CD4-positive, alpha-beta T cell (primary cell): ENCODE measurements at regions not wholly inside any gene's neighbourhood (a gene's known extent, or its start where the extent isn't known, plus 50 kb on each side); places are given as distances from the start of the nearest gene placed in this dataset.

ENCODE experiments used
- ATAC-seq: fragments of 200-7000 bp; cut with Tn5 transposase; one replicate; pipeline ENCODE4 v1.10.0; 2022; ENCODE audit warnings: mild to moderate bottlenecking; ENCODE audit not compliant: poor library complexity
- CTCF ChIA-PET: fragments of 350-600 bp; sonication (Branson Sonifier 250); formaldehyde crosslinking; loops from one replicate; lab custom pipeline; 2021; ENCODE audit warnings: antibody characterized with exemption, inconsistent platforms; lab: Charles Lee
- POLR2A ChIA-PET: fragments of 350-600 bp; sonication (Branson Sonifier 250); formaldehyde crosslinking; loops from one replicate; lab custom pipeline; 2021; ENCODE audit warnings: antibody characterized with exemption, inconsistent platforms; lab: Charles Lee
- DNase-seq, 14 experiments: peaks; one replicate each; pipeline ENCODE4 v3.0.0-alpha.2; 2013 to 2020; ENCODE audit warnings: mixed read lengths in 2 of 14
- H3K27ac ChIP-seq, 2 donors: one replicate each; pipeline versions ENCODE4 v1.5.1 to v1.7.0; 2013; ENCODE audit warnings: low read length in 2 of 2, low read depth in 1 of 2, mild to moderate bottlenecking in 1 of 2
- H3K27me3 ChIP-seq, 2 experiments: 1 replicate in 1 of 2; 2 replicates in 1 of 2; pipeline versions ENCODE4 v1.6.1 to v1.7.0; 2013; ENCODE audit warnings: low read length in 2 of 2, control low read depth in 1 of 2, mild to moderate bottlenecking in 1 of 2, moderate library complexity in 1 of 2; ENCODE audit not compliant: insufficient read depth in 2 of 2, control insufficient read depth in 1 of 2
- H3K36me3 ChIP-seq: one replicate; pipeline ENCODE4 v1.6.1; 2013; ENCODE audit warnings: low read length, control low read depth; ENCODE audit not compliant: insufficient read depth
- H3K4me1 ChIP-seq: one replicate; pipeline ENCODE4 v1.6.1; 2013; ENCODE audit warnings: low read length, control low read depth; ENCODE audit not compliant: insufficient read depth
- H3K4me3 ChIP-seq: one replicate; pipeline ENCODE4 v1.5.1; 2013; ENCODE audit warnings: mild to moderate bottlenecking, low read length, moderate library complexity
- H3K9me3 ChIP-seq, 2 experiments: 1 replicate in 1 of 2; 2 replicates in 1 of 2; pipeline versions ENCODE4 v1.6.1 to v1.7.0; 2013; ENCODE audit warnings: low read length in 2 of 2, mild to moderate bottlenecking in 2 of 2, control low read depth in 1 of 2, moderate library complexity in 1 of 2; ENCODE audit not compliant: control insufficient read depth in 1 of 2, insufficient read depth in 1 of 2
- H3K27ac Mint-ChIP-seq: one replicate; pipeline ENCODE4 v1.8.0; 2020; ENCODE audit warnings: mixed read lengths
- H3K27me3 Mint-ChIP-seq: one replicate; pipeline ENCODE4 v1.8.0; 2021; ENCODE audit warnings: mixed read lengths
- H3K36me3 Mint-ChIP-seq: one replicate; pipeline ENCODE4 v1.8.0; 2021; ENCODE audit warnings: low read depth, mixed read lengths
- H3K4me1 Mint-ChIP-seq: one replicate; pipeline ENCODE4 v1.8.0; 2021; ENCODE audit warnings: low read depth, mixed read lengths
- H3K4me3 Mint-ChIP-seq: one replicate; pipeline ENCODE4 v1.8.0; 2020; ENCODE audit warnings: mild to moderate bottlenecking, mixed read lengths
- H3K9me3 Mint-ChIP-seq: one replicate; pipeline ENCODE4 v1.8.0; 2020; ENCODE audit warnings: mixed read lengths
- CTCF ChIP-seq: fragments of 200-600 bp; IDR thresholded peaks from one replicate; pipeline ENCODE4 v1.8.0; 2022; ENCODE audit warnings: antibody characterized with exemption, mild to moderate bottlenecking
- intact Hi-C, 2 experiments: fragments of 100-400 bp; cut with DNase I in 1 of 2; cut with micrococcal nuclease in 1 of 2; formaldehyde crosslinking; loops; one replicate each; pipeline versions ENCODE4 v1.15.1 to v1.9.0; 2023 to 2025; cut with DNase I, micrococcal nuclease

GRCh38 chr4:117626664-117627063 is 407.6 kb upstream of the NDST3 start:
- POLR2A ChIA-PET: no interaction called here
- intact Hi-C loops: no loop called here

GRCh38 chr4:117634716-117635115 is 399.6 kb upstream of the NDST3 start:
- no peak overlapping the region for H3K27ac ChIP-seq
- no peaks in the 10 kb centered on the region for H3K27me3 ChIP-seq
- H3K4me1 Mint-ChIP-seq: no peaks in the 10 kb centered on the region
- DNase-seq: no peak
- no peak overlapping the region for H3K4me3 ChIP-seq
- no peak overlapping the region for H3K4me3 Mint-ChIP-seq
- no peak for ATAC-seq
- no peaks in the 10 kb centered on the region for H3K4me1 ChIP-seq
- no peaks in the 10 kb centered on the region for H3K27me3 Mint-ChIP-seq
- intact Hi-C loops: no loop called here
- H3K36me3 ChIP-seq: no peaks in the 10 kb centered on the region
- TF ChIP-seq CTCF: no peak
- peaks cover 4% of the 10 kb centered on the region for H3K9me3 Mint-ChIP-seq
- no peak overlapping the region for H3K27ac Mint-ChIP-seq
- no peaks in the 10 kb centered on the region for H3K9me3 ChIP-seq
- ChIA-PET POLR2A (no interaction called here), CTCF (no interaction called here)
- no peaks in the 10 kb centered on the region for H3K36me3 Mint-ChIP-seq

More at GRCh38 chr4:117626664-117627063, 407.6 kb upstream of the NDST3 start:
- no peaks in the 10 kb centered on the region for H3K9me3 ChIP-seq
- ATAC-seq (no peak), DNase-seq (no peak)
- CTCF ChIA-PET: no interaction called here
- Mint-ChIP-seq H3K27ac (no peak overlapping the region), H3K27me3 (no peaks in the 10 kb centered on the region), H3K4me1 (no peaks in the 10 kb centered on the region), H3K4me3 (no peak overlapping the region), H3K9me3 (peaks cover 2% of the 10 kb centered on the region), H3K36me3 (no peaks in the 10 kb centered on the region)
- no peak for TF ChIP-seq CTCF
- H3K4me3 ChIP-seq: no peak overlapping the region
- no peaks in the 10 kb centered on the region for H3K4me1 ChIP-seq
- no peak overlapping the region for H3K27ac ChIP-seq
- H3K36me3 ChIP-seq: no peaks in the 10 kb centered on the region
- no peaks in the 10 kb centered on the region for H3K27me3 ChIP-seq

- intact Hi-C loops: no loop called here
- TF ChIP-seq CTCF: no peak
- no peaks in the 10 kb centered on the region for H3K4me1 ChIP-seq
- H3K27me3 ChIP-seq: no peaks in the 10 kb centered on the region
- peaks cover 6% of the 10 kb centered on the region for H3K9me3 Mint-ChIP-seq
- ATAC-seq (no peak), DNase-seq (no peak)
- no peaks in the 10 kb centered on the region for H3K27me3 Mint-ChIP-seq
- no peaks in the 10 kb centered on the region for H3K36me3 Mint-ChIP-seq
- POLR2A ChIA-PET: no interaction called here
- H3K27ac ChIP-seq: no peak overlapping the region
- CTCF ChIA-PET: no interaction called here
- H3K4me3 Mint-ChIP-seq: no peak overlapping the region
- H3K27ac Mint-ChIP-seq: no peak overlapping the region
- H3K9me3 ChIP-seq: no peaks in the 10 kb centered on the region
- H3K4me1 Mint-ChIP-seq: no peaks in the 10 kb centered on the region
- no peaks in the 10 kb centered on the region for H3K36me3 ChIP-seq
- no peak overlapping the region for H3K4me3 ChIP-seq
These were observed 396.9 kb upstream of the NDST3 start for GRCh38 chr4:117637347-117637746.
